Pancreas (tissue), 10 donors: ENCODE measurements at regions not wholly inside any gene's neighbourhood (a gene's known extent, or its start where the extent isn't known, plus 50 kb on each side); places are given as distances from the start of the nearest gene placed in this dataset.

Source experiments
- ATAC-seq, 4 donors: fragments of 200-7000 bp; cut with Tn5 transposase; one replicate each; pipeline versions ENCODE4 v1.8.0 to v1.9.1; 2020; ENCODE audit warnings: mild to moderate bottlenecking in 4 of 4, moderate library complexity in 4 of 4
- DNase-seq, 6 donors: peaks; one replicate each; pipeline ENCODE4 v3.0.0-alpha.2; 2020
- FAIRE-seq: peaks from 2 replicates; lab custom pipeline; 2012; peaks lifted over from hg19 to GRCh38; lab: Jason Lieb, UNC
- H3K27ac ChIP-seq, 4 donors: fragments of 200-600 bp; sonication (generic); 1 replicate in 3 of 4; 2 replicates in 1 of 4; pipeline versions ENCODE4 v1.5.0 to v1.8.0; 2020
- H3K27me3 ChIP-seq, 4 donors: fragments of 200-600 bp; one replicate each; pipeline ENCODE4 v1.8.0; 2021
- H3K36me3 ChIP-seq, 3 donors: fragments of 200-600 bp; sonication (generic) in 1 of 3; one replicate each; pipeline versions ENCODE4 v1.5.0 to v1.8.0; 2020 to 2021
- H3K4me1 ChIP-seq, 3 donors: fragments of 200-600 bp; one replicate each; pipeline ENCODE4 v1.8.0; 2021
- H3K4me3 ChIP-seq, 4 donors: fragments of 200-600 bp; sonication (generic) in 2 of 4; one replicate each; pipeline versions ENCODE4 v1.5.0 to v1.8.0; 2020 to 2021
- H3K9me3 ChIP-seq, 4 donors: fragments of 200-600 bp; one replicate each; pipeline ENCODE4 v1.8.0; 2021
- WGBS, 2 donors: extraction: QIAGEN DNeasy Blood & Tissue Kit; methylation state at CpG; one replicate each; pipeline ENCODE4 v1.1.7; 2013; 5-methylcytosine and 5-hydroxymethylcytosine counted together
- intact Hi-C, 3 donors: fragments of 100-400 bp; cut with DNase I; formaldehyde crosslinking; loops; one replicate each; pipeline versions ENCODE4 v1.11.1 to v1.14.2; 2022
- TF ChIP-seq, protein P1 (sequence below), 4 donors: fragments of 200-600 bp; sonication (generic) in 3 of 4; IDR thresholded peaks; one replicate each; pipeline versions ENCODE4 v1.5.0 to v1.8.0; 2021; ENCODE audit warnings: antibody characterized with exemption in 4 of 4
- donor health status: healthy with polysubstance abuse.
- donor health status: DM: no; HTN: no; CAD: no; lungs with moderate emphysema.
- donor health status: DM: no; HTN: no; CAD: no.
- donor health status: control.
- donor health status: control.
- donor health status: Bipolar disorder and iron deficiency.
- donor health status: DM: yes; HTN: yes; CAD: no.
- donor health status: DM: no; HTN: no; CAD: no.
- donor health status: DM: no; HTN: no; CAD: no.
- donor health status: DM: yes; HTN: yes; CAD: no.

- no peaks in the 10 kb centered on the region for H3K36me3 ChIP-seq
- FAIRE-seq (no peak), DNase-seq (no peak), ATAC-seq (no peak)
- H3K4me3 ChIP-seq = no peak overlapping the region
- H3K9me3 ChIP-seq = no peaks in the 10 kb centered on the region
- WGBS, 2 donors = 53 to 60% methylated on average over 3 of the region's 3 CpGs
- intact Hi-C loops = no loop called here
- TF ChIP-seq, protein P1, sequence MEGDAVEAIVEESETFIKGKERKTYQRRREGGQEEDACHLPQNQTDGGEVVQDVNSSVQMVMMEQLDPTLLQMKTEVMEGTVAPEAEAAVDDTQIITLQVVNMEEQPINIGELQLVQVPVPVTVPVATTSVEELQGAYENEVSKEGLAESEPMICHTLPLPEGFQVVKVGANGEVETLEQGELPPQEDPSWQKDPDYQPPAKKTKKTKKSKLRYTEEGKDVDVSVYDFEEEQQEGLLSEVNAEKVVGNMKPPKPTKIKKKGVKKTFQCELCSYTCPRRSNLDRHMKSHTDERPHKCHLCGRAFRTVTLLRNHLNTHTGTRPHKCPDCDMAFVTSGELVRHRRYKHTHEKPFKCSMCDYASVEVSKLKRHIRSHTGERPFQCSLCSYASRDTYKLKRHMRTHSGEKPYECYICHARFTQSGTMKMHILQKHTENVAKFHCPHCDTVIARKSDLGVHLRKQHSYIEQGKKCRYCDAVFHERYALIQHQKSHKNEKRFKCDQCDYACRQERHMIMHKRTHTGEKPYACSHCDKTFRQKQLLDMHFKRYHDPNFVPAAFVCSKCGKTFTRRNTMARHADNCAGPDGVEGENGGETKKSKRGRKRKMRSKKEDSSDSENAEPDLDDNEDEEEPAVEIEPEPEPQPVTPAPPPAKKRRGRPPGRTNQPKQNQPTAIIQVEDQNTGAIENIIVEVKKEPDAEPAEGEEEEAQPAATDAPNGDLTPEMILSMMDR (IDR thresholded peaks at IDR 0.05) = no peak
- peak overlapping the region in 2 of 4 donors; percentile 91 to 96 for H3K27ac ChIP-seq
- peaks cover 38 to 56% (median 50%) of the 10 kb centered on the region in 3 donors for H3K4me1 ChIP-seq
- no peaks in the 10 kb centered on the region for H3K27me3 ChIP-seq
Observed at GRCh38 chr18:22048932-22049615, 120.3 kb upstream of the GATA6 start.

DNA sequence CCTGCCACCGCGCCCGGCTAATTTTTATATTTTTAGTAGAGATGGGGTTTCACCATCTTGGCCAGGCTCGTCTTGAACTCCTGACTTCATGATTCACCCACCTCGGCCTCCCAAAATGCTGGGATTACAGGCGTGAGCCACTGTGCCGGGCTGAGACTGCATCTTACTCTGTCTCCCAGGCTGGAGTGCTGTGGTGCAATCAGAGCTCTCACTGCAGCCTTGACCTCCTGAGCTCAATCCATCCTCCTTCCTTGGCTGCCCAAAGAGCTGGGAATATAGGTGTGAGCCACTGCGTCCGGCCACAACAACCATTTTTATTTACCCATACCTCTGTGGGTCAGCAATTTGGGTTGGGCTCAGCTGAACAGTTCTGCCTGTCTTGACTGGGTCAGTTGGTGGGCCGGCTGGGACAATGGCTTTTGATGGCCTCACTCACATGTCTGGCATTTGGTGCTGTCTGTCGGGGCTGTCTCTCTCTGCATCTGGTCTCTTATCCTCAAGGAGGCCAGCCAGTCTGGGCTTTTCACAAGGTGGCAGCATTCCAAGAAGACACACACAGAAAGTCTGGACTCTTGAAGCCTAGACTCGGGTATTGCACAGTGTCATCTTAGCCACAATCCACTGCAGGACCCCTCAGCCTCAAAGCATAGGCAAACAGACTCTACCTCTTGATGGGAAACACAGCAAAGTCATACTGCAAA, 116.8 kb upstream of the GATA6 start:
- intact Hi-C loops = no loop called here

GRCh38 chr18:22055466-22056238, 113.7 kb upstream of the GATA6 start:
- FAIRE-seq = no peak
- no peak for ATAC-seq
- WGBS, 2 donors = 85 to 87% methylated on average over 3 of the region's 3 CpGs

More for the DNA sequence above, 116.8 kb upstream of the GATA6 start:
- WGBS, 2 donors = 78 to 79% methylated on average over 12 of the region's 12 CpGs
- DNase-seq (no peak), FAIRE-seq (no peak), ATAC-seq (peak in 1 of 4 donors; percentile 8)
- Histone ChIP-seq H3K9me3 (no peaks in the 10 kb centered on the region), H3K27ac (no peak overlapping the region), H3K4me1 (peaks cover 14 to 27% (median 23%) of the 10 kb centered on the region in 3 donors), H3K4me3 (no peak overlapping the region), H3K36me3 (no peaks in the 10 kb centered on the region), H3K27me3 (no peaks in the 10 kb centered on the region)
- TF ChIP-seq, protein P1 (IDR thresholded peaks at IDR 0.05) = no peak

DNA sequence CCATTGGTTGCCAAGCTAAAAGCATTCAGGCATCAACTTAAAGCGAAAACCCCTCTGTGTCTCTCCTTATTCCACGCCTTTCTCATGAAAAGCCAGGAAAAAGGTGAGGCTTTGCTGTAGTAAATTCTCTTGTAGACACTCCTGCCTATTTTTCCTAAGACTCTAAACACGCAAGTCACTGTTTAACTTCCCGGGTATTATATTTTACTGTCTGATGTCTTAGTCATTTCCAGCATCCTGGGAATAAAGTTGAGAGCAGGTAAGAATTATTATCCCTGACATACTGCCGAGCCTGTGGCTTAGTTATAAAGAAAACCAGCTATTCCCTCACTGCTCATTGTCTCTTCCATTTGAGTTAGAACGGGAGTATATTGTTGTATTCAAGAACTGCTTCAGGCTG, 112.4 kb upstream of the GATA6 start:
- peaks cover 7 to 18% (median 12%) of the 10 kb centered on the region in 3 donors for H3K4me1 ChIP-seq
- no peaks in the 10 kb centered on the region for H3K9me3 ChIP-seq
- intact Hi-C loops = no loop called here
- WGBS, 2 donors = 82 to 94% methylated on average over 6 of the region's 6 CpGs
- DNase-seq (no peak), ATAC-seq (no peak), FAIRE-seq (no peak)
- no peaks in the 10 kb centered on the region for H3K27me3 ChIP-seq
- no peak overlapping the region for H3K4me3 ChIP-seq
- H3K27ac ChIP-seq = no peak overlapping the region
- H3K36me3 ChIP-seq = no peaks in the 10 kb centered on the region
- TF ChIP-seq, protein P1 (IDR thresholded peaks at IDR 0.05) = no peak

More at GRCh38 chr18:22055466-22056238, 113.7 kb upstream of the GATA6 start:
- DNase-seq = no peak
- TF ChIP-seq, protein P1 (IDR thresholded peaks at IDR 0.05) = no peak
- Histone ChIP-seq H3K36me3 (no peaks in the 10 kb centered on the region), H3K4me3 (no peak overlapping the region), H3K27ac (no peak overlapping the region), H3K27me3 (no peaks in the 10 kb centered on the region), H3K9me3 (no peaks in the 10 kb centered on the region), H3K4me1 (peaks cover 7 to 18% (median 16%) of the 10 kb centered on the region in 3 donors)
- intact Hi-C loops = no loop called here
